GM11168 (cell line): ENCODE measurements at regions not wholly inside any gene's neighbourhood (a gene's known extent, or its start where the extent isn't known, plus 50 kb on each side); places are given as distances from the start of the nearest gene placed in this dataset.

Source experiments
- in situ Hi-C: fragments of 300-500 bp; cut with MboI; formaldehyde crosslinking; loops from one replicate; pipeline ENCODE4 v1.12.0; 2022; ENCODE audit warnings: low sequenced_read_pairs; ENCODE audit not compliant: unreplicated experiment

DNA sequence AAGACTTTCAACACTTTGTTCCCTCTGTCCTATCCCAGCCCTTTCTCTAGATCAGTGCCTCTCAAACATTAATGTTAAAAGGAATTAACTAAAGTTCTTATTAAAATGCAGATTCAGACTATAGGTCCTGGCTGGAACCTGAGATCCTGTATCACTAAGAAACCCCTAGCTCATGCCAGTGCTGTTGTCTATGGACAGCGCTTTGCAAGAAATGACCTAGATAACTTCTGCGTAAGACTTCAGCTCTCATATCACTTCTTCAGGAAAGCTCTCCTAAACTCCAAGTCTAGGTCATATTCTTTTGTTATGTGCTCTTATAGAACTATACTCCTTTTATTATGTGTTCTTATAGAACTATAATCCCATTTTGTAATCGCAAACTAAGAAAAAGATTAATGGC lies 67.8 kb upstream of the CDIN1 start:
- in situ Hi-C loops: loop anchor here (25.0 kb wide), 1 partner anchor 601 kb away; the partner anchor contains the start of gene MEIS2

DNA sequence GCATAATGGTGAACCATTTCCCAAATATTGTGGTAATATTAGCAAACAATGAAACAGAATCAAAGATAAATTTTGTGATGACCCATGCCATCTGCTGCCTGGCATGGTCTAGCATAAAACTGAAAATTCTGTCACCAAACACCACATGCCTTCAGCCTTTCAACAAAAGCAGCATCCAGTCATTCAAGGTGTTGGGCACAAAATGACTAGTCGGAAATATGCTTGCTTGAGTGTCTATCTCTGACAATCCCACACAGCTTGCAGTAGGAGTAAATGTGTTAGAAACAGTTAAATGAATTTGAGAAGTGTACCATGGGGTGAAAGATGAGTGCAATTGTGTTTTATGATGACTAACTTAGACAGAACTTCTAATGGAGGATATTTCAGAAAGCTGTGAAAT lies 61.7 kb upstream of the CDIN1 start:
- in situ Hi-C loops: loop anchor here (25.0 kb wide), 1 partner anchor 595 kb away; the partner anchor contains the start of gene MEIS2

DNA sequence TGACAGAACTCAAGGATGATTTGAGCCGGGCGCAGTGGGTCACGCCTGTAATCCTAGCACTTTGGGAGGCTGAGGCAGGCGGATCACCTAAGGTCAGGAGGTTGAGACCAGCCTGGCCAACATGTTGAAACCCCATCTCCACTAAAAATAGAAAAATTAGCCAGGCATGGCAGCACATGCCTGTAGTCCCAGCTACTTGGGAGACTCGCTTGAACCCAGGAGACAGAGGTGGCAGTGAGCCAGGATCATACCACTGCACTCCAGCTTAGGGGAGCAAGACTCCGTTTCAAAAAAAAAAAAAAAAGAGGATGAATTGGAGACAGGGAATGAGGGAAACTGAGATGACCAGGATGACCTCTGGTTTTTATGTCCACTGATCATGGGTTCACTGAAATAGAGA lies 60.4 kb upstream of the CDIN1 start:
- in situ Hi-C loops: loop anchor here (25.0 kb wide), 1 partner anchor 593 kb away; the partner anchor contains the start of gene MEIS2

DNA sequence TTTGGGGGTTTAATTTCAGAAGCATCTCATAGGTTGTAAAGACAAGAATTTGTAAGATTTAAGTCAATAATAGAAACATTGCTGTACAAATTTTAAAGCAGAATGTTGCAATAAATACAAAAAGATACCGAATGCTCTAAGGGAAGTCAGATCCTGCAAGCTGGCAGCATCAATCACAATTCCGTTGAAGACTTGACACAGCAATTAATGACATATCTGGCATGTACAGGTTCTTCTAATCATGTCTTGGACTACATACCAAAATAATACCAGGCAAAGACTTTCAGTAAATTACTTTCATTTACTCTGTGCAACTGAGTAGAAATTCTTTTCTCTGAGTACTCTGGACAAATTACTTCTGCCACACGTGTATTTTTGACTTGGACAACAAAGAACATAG lies 54.0 kb upstream of the CDIN1 start:
- in situ Hi-C loops: no loop called here

DNA sequence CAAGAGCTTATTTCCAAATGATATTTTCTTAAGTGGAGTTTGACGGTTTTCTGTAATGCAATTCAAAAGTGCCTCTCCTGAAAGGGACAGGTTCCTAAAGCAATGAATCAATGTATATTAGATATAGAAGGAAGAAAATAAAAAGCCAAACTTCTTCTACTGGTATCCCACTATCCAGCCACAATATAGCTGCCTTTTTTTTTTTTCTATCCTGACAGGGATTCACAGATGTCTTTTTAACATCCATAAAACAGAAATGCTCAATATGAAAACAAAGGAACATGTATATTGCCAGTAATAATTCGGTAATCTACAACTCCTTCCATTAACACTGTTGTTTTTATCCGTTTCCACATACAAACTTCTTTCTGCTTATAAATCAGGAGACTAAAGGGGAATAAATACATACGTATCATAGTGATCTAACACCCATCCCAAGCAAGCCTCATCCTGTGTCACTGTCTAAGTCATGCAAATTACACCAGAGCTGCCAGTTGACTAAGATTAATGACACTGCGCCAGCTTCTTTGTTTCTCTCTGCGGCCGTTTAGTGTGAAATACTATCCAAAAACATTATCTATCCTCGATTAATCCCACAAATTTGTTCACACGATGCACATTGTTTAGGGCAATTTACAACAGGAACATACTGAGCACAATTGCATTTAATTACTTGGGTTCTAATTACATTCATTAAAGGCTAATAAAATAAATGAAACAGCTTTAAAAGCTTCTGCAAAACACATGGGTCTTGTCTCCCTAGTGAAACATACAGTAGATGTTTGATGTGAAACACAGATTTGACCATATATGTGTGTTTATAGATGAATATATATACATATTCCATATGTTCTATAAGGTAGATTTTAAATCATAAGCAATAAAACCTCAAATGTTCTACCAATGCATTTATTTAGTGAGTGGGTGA lies 51.9 kb upstream of the CDIN1 start:
- in situ Hi-C loops: no loop called here

DNA sequence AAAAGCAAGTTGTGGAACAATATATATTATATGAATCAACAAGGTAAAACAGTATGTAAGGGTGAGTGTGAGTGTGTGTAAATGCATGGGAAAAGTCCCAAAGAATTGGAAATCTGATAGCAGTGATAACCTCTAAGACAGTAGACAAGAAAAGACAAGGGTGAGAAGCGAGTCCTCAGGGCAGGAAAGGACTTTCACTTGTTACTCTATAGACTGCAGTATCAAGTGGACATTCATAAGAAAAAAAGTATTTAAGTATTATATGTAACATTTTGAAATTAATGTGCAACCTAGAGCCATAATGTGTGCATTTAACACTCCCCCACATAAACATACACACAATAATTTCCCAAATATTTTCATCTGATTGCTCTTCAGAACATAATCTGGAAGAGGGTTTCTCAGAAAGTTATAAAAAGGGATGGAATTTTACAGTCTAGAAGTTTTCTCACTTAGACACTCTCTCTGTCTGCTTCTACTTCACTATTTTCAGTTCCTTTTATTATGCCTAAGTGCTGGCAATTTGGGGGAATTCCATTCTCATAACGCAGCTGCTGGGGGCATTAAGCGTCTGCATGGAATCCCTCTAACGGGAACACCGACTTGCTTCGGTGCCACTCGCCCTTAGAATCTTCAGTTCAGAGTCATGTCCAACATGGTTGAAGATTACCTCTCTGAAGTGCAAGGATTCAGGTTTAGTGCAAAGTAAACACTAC lies 50.0 kb upstream of the CDIN1 start:
- in situ Hi-C loops: no loop called here
